ENCODE measurements at regions not wholly inside any gene's neighbourhood (a gene's known extent, or its start where the extent isn't known, plus 50 kb on each side); places are given as distances from the start of the nearest gene placed in this dataset.

DNA sequence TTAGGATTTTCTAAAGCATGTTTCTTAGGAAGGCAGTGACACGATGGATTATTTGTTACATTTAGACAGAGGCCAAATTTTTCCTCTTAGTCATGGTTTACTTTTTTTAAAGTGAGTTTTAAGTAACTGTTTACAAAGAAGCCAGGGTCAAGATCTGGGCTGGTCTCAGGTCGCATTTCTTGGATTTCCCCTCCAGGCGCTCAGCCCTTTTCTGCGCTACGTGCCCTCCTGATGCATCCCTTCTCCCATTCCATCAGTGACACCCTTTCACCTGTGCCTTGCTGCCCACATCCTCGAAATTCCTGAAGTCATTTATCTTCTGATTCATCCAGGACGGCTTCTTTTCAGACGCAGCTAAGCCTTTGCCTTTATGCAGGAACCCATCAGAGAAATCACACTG, 330.3 kb downstream of the IRX1 start:
- no peak for TF ChIP-seq POLR2A (IDR thresholded peaks at IDR 0.05)
- TF ChIP-seq, protein P1, sequence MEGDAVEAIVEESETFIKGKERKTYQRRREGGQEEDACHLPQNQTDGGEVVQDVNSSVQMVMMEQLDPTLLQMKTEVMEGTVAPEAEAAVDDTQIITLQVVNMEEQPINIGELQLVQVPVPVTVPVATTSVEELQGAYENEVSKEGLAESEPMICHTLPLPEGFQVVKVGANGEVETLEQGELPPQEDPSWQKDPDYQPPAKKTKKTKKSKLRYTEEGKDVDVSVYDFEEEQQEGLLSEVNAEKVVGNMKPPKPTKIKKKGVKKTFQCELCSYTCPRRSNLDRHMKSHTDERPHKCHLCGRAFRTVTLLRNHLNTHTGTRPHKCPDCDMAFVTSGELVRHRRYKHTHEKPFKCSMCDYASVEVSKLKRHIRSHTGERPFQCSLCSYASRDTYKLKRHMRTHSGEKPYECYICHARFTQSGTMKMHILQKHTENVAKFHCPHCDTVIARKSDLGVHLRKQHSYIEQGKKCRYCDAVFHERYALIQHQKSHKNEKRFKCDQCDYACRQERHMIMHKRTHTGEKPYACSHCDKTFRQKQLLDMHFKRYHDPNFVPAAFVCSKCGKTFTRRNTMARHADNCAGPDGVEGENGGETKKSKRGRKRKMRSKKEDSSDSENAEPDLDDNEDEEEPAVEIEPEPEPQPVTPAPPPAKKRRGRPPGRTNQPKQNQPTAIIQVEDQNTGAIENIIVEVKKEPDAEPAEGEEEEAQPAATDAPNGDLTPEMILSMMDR (IDR thresholded peaks at IDR 0.05) = no peak
